Calu3 (cell line): ENCODE measurements at regions not wholly inside any gene's neighbourhood (a gene's known extent, or its start where the extent isn't known, plus 50 kb on each side); places are given as distances from the start of the nearest gene placed in this dataset.

ENCODE experiments used
- BruUV-seq: library from RNA; stranded (reverse); fragments of 400-500 nt; replicated peaks from 2 replicates; lab custom pipeline; 2021; lab: Mats Ljungman, UMichigan
- CTCF ChIA-PET: fragments of 300-600 bp; sonication (Branson Sonifier 250); formaldehyde crosslinking; loops from one replicate; lab custom pipeline; 2022; ENCODE audit warnings: antibody characterized with exemption; lab: Charles Lee
- DNase-seq: peaks from one replicate; pipeline ENCODE4 v3.0.0; 2022
- H3K27ac Mint-ChIP-seq: one replicate; pipeline ENCODE4 v1.8.0; 2022; ENCODE audit warnings: mixed read lengths; ENCODE audit not compliant: unreplicated experiment
- H3K27me3 Mint-ChIP-seq: one replicate; pipeline ENCODE4 v1.8.0; 2022; ENCODE audit warnings: mixed read lengths; ENCODE audit not compliant: unreplicated experiment
- H3K36me3 Mint-ChIP-seq: one replicate; pipeline ENCODE4 v1.8.0; 2022; ENCODE audit warnings: mild to moderate bottlenecking, moderate library complexity, mixed read lengths; ENCODE audit not compliant: insufficient read depth, unreplicated experiment
- H3K4me1 Mint-ChIP-seq: one replicate; pipeline ENCODE4 v1.8.0; 2022; ENCODE audit warnings: mild to moderate bottlenecking, low read depth, mixed read lengths; ENCODE audit not compliant: unreplicated experiment
- H3K4me3 Mint-ChIP-seq: one replicate; pipeline ENCODE4 v1.8.0; 2022; ENCODE audit warnings: mild to moderate bottlenecking, low read depth, moderate library complexity, mixed read lengths; ENCODE audit not compliant: unreplicated experiment
- H3K9me3 Mint-ChIP-seq: one replicate; pipeline ENCODE4 v1.8.0; 2022; ENCODE audit warnings: low read depth, mixed read lengths; ENCODE audit not compliant: unreplicated experiment
- intact Hi-C: fragments of 100-400 bp; cut with micrococcal nuclease; formaldehyde crosslinking; loops from one replicate; pipeline ENCODE4 v1.10.0; 2022; ENCODE audit not compliant: unreplicated experiment
- TF ChIP-seq, protein P1 (sequence below): fragments of 200-600 bp; IDR thresholded peaks from one replicate; pipeline ENCODE4 v1.8.0; 2022; ENCODE audit warnings: antibody characterized with exemption; ENCODE audit not compliant: unreplicated experiment

DNA sequence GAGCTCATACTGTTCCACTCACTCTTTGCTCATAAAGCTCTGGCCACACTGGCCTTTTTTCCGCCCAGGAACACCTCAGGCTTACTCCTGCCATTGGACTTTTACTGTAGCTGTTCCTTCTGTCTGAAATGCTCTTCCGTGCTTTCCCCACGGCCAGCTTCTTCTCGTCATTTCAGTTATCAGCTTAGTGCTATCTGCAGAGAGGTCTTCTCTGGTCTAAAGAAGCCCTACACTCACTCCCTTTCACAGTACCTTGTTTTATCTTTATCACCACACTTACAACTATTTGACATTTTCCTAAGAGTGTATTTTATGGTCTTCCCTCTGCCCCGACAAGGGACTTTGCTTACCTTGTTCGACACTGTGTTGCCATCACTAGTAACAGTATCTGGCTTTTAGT, 388.1 kb upstream of the SPRED2 start:
- Mint-ChIP-seq H3K4me1 (no peaks in the 10 kb centered on the region), H3K9me3 (no peaks in the 10 kb centered on the region), H3K4me3 (no peak overlapping the region), H3K27me3 (peaks cover 6% of the 10 kb centered on the region), H3K27ac (no peak overlapping the region), H3K36me3 (no peaks in the 10 kb centered on the region)
- CTCF ChIA-PET: no interaction called here
- no peak for DNase-seq
- intact Hi-C loops: no loop called here
- TF ChIP-seq, protein P1, sequence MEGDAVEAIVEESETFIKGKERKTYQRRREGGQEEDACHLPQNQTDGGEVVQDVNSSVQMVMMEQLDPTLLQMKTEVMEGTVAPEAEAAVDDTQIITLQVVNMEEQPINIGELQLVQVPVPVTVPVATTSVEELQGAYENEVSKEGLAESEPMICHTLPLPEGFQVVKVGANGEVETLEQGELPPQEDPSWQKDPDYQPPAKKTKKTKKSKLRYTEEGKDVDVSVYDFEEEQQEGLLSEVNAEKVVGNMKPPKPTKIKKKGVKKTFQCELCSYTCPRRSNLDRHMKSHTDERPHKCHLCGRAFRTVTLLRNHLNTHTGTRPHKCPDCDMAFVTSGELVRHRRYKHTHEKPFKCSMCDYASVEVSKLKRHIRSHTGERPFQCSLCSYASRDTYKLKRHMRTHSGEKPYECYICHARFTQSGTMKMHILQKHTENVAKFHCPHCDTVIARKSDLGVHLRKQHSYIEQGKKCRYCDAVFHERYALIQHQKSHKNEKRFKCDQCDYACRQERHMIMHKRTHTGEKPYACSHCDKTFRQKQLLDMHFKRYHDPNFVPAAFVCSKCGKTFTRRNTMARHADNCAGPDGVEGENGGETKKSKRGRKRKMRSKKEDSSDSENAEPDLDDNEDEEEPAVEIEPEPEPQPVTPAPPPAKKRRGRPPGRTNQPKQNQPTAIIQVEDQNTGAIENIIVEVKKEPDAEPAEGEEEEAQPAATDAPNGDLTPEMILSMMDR: no peak
- BruUV-seq: no TSS peak

DNA sequence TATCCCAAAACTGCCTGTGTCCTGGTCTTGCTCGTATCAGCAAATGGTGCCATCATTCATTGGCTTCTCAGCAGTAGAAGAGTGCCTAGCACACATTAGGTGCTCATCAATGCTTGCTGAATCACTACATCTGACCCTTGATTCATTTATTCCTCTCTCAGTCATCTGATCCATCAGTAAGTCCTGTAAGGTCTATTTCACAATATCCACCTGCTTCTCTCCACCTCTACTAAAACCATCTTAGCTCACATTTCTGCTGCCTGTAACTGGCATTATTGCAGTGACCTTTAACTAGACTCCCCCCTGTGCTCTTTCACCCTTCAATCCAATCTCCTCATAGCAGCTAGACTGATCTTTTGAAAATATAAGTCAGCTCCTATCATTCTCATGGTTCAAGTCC, 387.6 kb upstream of the SPRED2 start:
- CTCF ChIA-PET: interaction anchor here (0.6 kb wide), 1 partner anchor 663 kb away, joined by 5 read pairs; no protein-coding TSS in a partner anchor
- intact Hi-C loops: no loop called here
- TF ChIP-seq, protein P1: no peak
- Mint-ChIP-seq H3K36me3 (no peaks in the 10 kb centered on the region), H3K4me1 (no peaks in the 10 kb centered on the region), H3K27me3 (peaks cover 2% of the 10 kb centered on the region), H3K9me3 (no peaks in the 10 kb centered on the region), H3K27ac (no peak overlapping the region), H3K4me3 (no peak overlapping the region)
- no peak for DNase-seq
- no TSS peak for BruUV-seq

DNA sequence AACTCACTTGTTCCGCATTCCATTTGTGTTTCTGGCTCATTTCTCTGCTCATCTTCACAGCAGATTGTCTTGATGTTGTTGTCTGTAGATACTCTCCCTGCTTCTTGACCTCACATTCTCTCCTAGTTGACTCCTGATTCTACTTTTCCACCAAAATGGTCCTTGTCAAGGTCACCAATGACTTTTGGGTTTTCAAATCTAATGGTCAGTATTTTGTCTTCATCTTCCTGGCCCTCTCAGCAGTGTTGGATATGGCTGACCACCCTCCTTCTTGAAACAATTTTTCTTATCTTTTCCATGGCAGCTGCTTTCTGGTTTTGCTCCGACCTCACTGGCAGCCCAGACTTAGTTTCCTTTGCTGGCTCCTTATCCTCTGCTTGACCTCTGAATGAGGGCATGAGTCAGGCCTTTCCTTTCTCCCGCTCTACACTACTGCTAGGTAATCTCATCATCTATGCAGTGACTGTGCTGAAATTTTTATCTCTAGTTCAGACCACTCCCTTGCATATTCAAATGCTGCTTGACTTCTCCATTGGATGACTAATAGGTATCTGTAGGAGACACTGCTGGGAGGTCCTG, 386.6 kb upstream of the SPRED2 start:
- no peaks in the 10 kb centered on the region for H3K9me3 Mint-ChIP-seq
- BruUV-seq: no TSS peak
- no peak overlapping the region for H3K27ac Mint-ChIP-seq
- TF ChIP-seq, protein P1: no peak
- CTCF ChIA-PET: no interaction called here
- H3K4me1 Mint-ChIP-seq: no peaks in the 10 kb centered on the region
- H3K4me3 Mint-ChIP-seq: no peak overlapping the region
- H3K27me3 Mint-ChIP-seq: peaks cover 11% of the 10 kb centered on the region
- no peak for DNase-seq
- H3K36me3 Mint-ChIP-seq: no peaks in the 10 kb centered on the region
- intact Hi-C loops: no loop called here

DNA sequence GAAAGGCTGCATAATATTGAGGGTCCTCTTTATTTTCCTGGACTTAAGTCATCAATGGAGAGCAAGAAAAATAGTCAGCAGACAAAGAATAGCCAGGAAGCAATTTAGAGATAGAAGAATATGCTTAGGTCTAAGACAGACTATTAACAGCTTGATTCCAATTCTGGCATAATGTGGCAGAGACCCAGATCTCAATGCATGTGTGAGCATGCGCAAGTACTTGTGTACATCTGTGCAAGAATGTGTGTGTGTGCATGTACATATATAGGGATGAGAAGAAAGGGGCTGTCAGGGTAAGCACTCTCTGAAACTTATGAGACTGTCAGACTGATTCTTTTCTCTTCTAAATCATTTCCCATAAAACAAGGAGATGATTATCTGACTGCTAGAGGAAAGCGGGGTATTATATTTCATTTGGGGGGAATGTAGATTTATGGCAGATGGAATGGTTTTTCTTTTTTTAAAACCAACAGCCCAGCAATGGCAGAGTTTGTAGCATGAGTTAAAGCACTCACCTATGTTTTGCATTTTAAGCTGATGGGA, 381.3 kb upstream of the SPRED2 start:
- BruUV-seq: no TSS peak
- H3K4me1 Mint-ChIP-seq: no peaks in the 10 kb centered on the region
- H3K27ac Mint-ChIP-seq: no peak overlapping the region
- H3K36me3 Mint-ChIP-seq: no peaks in the 10 kb centered on the region
- intact Hi-C loops: no loop called here
- TF ChIP-seq, protein P1: no peak
- no peak overlapping the region for H3K4me3 Mint-ChIP-seq
- CTCF ChIA-PET: no interaction called here
- no peak for DNase-seq
- H3K9me3 Mint-ChIP-seq: no peaks in the 10 kb centered on the region
- H3K27me3 Mint-ChIP-seq: peaks cover 22% of the 10 kb centered on the region
